Gastroesophageal sphincter (tissue), 4 donors: ENCODE measurements at regions not wholly inside any gene's neighbourhood (a gene's known extent, or its start where the extent isn't known, plus 50 kb on each side); places are given as distances from the start of the nearest gene placed in this dataset.

Source experiments
- ATAC-seq: fragments of 150-250 bp; one replicate; pipeline ENCODE4 v1.9.1; 2016; ENCODE audit warnings: mild to moderate bottlenecking, moderate library complexity
- H3K27ac ChIP-seq, 4 donors: fragments of 200-600 bp; sonication (generic) in 3 of 4; 1 replicate in 3 of 4; 2 replicates in 1 of 4; pipeline ENCODE4 v1.5.1; 2016 to 2019
- H3K27me3 ChIP-seq: fragments of 200-600 bp; sonication (generic); one replicate; pipeline ENCODE4 v1.5.1; 2019
- H3K36me3 ChIP-seq, 2 donors: fragments of 200-600 bp; sonication (generic); one replicate each; pipeline ENCODE4 v1.5.1; 2019; ENCODE audit warnings: control low read depth in 1 of 2
- H3K4me1 ChIP-seq, 3 donors: fragments of 200-600 bp; sonication (generic); 1 replicate in 2 of 3; 2 replicates in 1 of 3; pipeline ENCODE4 v1.5.1; 2016 to 2019; ENCODE audit warnings: control low read depth in 2 of 3
- H3K4me3 ChIP-seq, 2 donors: fragments of 200-600 bp; sonication (generic); one replicate each; pipeline ENCODE4 v1.5.1; 2019; ENCODE audit warnings: mild to moderate bottlenecking in 1 of 2, moderate library complexity in 1 of 2
- H3K9me3 ChIP-seq, 3 donors: fragments of 200-600 bp; sonication (generic); one replicate each; pipeline ENCODE4 v1.5.1; 2017 to 2019; ENCODE audit warnings: control low read depth in 2 of 3
- EP300 ChIP-seq: sonication (generic); formaldehyde crosslinking; IDR thresholded peaks from one replicate; pipeline ENCODE4 v1.6.1; 2017; ENCODE audit warnings: antibody characterized with exemption, mild to moderate bottlenecking
- POLR2A ChIP-seq, 2 donors: fragments of 450-650 bp; IDR thresholded peaks; one replicate each; pipeline ENCODE4 v1.6.1; 2017; ENCODE audit warnings: antibody characterized with exemption in 2 of 2, mild to moderate bottlenecking in 2 of 2, moderate library complexity in 1 of 2
- POLR2AphosphoS5 ChIP-seq: sonication (generic); formaldehyde crosslinking; IDR thresholded peaks from one replicate; pipeline ENCODE4 v1.6.1; 2017; ENCODE audit warnings: antibody characterized with exemption
- whole genome bisulfite sequencing, 2 donors: methylation state at CpG; one replicate each; pipeline ENCODE4 v1.1.5; 2018; ENCODE audit warnings: low coverage in 1 of 2; 5-methylcytosine and 5-hydroxymethylcytosine counted together
- TF ChIP-seq, protein P1 (sequence below), 4 experiments: fragments of 200-600 bp in 2 of 4; fragments of 450-650 bp in 2 of 4; sonication (generic) in 1 of 4; IDR thresholded peaks; one replicate each; pipeline ENCODE4 v1.5.1; 2017 to 2019; ENCODE audit warnings: antibody characterized with exemption in 4 of 4, mild to moderate bottlenecking in 2 of 4, moderate library complexity in 2 of 4

DNA sequence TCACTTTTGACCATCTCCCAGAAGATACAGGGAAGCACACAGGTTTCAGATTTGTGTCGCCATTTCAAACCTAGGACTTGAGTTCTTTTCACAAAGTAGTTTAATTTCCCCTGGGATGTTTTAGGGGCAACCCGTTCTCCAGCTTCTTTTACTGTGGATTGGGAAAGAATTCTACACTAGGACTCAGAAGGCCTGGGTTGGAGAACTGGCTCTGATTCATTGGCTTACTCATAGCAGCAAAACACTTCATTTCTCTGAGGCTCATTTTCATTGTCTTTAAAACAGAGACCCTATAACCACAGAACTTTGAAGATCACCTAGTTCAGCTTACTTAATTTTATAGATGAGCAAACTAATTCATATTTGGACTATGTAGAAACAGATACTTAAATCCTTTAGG lies 175.9 kb upstream of the SALL1 start:
- ATAC-seq = no peak
- H3K36me3 ChIP-seq = no peaks in the 10 kb centered on the region
- no peaks in the 10 kb centered on the region for H3K4me1 ChIP-seq
- 57 to 68% methylated on average over 2 of the region's 2 CpGs for WGBS, 2 donors
- H3K9me3 ChIP-seq = peaks cover 0 to 7% (median 0%) of the 10 kb centered on the region in 3 donors
- H3K27ac ChIP-seq = no peak overlapping the region
- no peak overlapping the region for H3K4me3 ChIP-seq
- TF ChIP-seq, protein P1, sequence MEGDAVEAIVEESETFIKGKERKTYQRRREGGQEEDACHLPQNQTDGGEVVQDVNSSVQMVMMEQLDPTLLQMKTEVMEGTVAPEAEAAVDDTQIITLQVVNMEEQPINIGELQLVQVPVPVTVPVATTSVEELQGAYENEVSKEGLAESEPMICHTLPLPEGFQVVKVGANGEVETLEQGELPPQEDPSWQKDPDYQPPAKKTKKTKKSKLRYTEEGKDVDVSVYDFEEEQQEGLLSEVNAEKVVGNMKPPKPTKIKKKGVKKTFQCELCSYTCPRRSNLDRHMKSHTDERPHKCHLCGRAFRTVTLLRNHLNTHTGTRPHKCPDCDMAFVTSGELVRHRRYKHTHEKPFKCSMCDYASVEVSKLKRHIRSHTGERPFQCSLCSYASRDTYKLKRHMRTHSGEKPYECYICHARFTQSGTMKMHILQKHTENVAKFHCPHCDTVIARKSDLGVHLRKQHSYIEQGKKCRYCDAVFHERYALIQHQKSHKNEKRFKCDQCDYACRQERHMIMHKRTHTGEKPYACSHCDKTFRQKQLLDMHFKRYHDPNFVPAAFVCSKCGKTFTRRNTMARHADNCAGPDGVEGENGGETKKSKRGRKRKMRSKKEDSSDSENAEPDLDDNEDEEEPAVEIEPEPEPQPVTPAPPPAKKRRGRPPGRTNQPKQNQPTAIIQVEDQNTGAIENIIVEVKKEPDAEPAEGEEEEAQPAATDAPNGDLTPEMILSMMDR (IDR thresholded peaks at IDR 0.05) = no peak
- TF ChIP-seq EP300 = no peak
- TF ChIP-seq POLR2AphosphoS5 = no peak
- no peak for TF ChIP-seq POLR2A (IDR thresholded peaks at IDR 0.05)
- no peaks in the 10 kb centered on the region for H3K27me3 ChIP-seq

DNA sequence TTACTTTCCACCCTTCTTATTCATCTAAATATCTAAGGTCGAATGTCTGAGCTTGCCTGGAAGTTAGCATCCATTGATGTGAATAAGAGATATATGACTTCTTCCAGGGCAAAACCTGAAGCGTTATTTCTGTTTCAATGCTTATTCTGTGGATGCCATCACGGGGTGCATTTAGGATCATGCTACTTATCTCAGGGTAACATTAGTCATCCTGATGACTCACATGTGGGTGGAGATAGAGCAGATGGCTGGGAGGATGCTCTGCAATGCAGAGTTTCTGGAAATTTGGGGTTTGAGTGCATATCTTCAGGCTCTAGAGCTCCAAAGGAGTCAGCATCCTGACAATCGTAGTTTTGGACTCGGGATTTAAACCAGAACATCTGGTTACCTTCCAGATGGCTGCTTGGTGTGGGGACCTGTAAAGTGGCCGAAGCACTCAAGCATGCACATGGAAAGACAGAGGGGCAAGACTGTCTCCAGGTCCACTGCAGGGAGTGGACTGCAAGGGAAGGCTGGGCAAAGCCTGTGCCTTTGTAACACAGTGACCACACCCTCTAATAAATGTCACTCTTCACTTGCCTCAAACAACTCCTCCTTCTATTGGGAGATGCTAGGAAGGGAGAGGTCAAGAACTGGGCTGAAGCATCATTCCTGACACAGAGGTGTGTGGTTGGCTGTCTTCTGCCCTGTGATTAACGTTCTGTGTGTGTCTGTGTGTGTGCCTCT lies 175.2 kb upstream of the SALL1 start:
- Histone ChIP-seq H3K4me1 (no peaks in the 10 kb centered on the region), H3K27me3 (no peaks in the 10 kb centered on the region), H3K36me3 (no peaks in the 10 kb centered on the region), H3K27ac (no peak overlapping the region), H3K9me3 (peaks cover 0 to 7% (median 0%) of the 10 kb centered on the region in 3 donors), H3K4me3 (no peak overlapping the region)
- 26 to 28% methylated on average over 4 to 5 of the region's 7 CpGs for WGBS, 2 donors
- TF ChIP-seq EP300 = no peak
- ATAC-seq = no peak

DNA sequence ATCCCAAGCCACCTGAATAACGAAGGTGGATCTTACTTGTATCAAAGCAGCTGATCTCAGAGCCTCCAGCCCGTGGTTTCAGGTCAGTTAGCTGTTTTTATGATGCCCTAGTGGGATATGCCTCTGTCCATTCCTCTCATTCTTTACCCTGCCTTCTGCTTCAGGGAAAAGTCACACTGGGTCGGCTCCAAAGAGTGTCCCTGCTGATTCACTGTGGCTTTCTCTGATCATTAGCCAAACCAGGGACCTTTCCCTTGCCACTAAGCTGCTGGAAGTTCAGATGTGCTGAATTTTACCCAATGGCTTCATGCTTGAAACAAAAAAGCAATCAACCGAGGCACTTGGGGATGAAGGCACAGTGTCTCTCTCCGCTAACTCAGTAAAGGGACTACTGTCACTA lies 170.2 kb upstream of the SALL1 start:
- TF ChIP-seq EP300 = no peak
- no peak for ATAC-seq
- H3K27me3 ChIP-seq = no peaks in the 10 kb centered on the region
- H3K4me3 ChIP-seq = no peak overlapping the region
- H3K9me3 ChIP-seq = no peaks in the 10 kb centered on the region
- H3K36me3 ChIP-seq = no peaks in the 10 kb centered on the region
- H3K27ac ChIP-seq = no peak overlapping the region
- H3K4me1 ChIP-seq = no peaks in the 10 kb centered on the region
- 61 to 82% methylated on average over 2 to 3 of the region's 5 CpGs for WGBS, 2 donors

DNA sequence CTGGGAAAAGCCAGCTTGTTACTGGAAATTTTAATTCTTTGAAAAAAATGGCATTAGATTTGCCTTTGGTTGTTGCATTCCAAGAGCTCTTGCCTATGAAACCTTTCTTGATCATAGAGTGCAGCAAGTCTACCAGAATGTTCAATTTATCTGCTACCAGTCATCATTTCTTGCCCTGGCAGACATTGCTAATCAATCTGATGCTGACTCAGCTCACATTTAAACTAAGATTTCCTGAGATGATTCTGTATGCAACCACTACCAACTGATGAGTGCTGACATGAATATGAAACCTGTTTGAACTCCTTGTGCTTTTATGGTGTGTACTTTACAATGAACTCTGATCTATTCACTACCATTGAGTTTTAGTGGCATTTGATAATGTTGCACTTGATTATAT lies 166.5 kb upstream of the SALL1 start:
- no peak overlapping the region for H3K27ac ChIP-seq
- no peak for ATAC-seq
- no peak overlapping the region for H3K4me3 ChIP-seq
- TF ChIP-seq, protein P1 (IDR thresholded peaks at IDR 0.05) = no peak
- TF ChIP-seq EP300 (no peak), POLR2A (IDR thresholded peaks at IDR 0.05) (no peak), POLR2AphosphoS5 (no peak)
- no peaks in the 10 kb centered on the region for H3K4me1 ChIP-seq
- peaks cover 0 to 6% (median 0%) of the 10 kb centered on the region in 3 donors for H3K9me3 ChIP-seq
- no peaks in the 10 kb centered on the region for H3K36me3 ChIP-seq
- no peaks in the 10 kb centered on the region for H3K27me3 ChIP-seq

DNA sequence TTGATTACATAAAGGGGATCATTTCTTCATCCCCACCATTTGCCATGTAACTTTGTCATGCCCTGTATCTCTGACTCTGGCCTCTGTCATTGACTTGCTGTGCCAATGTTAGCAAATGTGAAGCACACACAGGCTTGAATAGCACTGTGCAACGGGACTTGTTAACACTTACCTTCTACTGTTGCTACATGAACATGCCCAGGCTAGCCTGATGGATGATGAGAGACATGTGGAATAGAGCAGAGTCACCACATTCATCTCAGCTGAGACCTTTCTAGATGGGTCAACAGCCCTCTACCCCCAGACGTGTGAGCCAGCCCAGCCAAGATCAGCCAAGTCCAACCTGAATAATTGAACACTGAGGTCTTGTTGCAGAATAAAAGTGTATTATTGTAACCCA lies 162.1 kb upstream of the SALL1 start:
- ATAC-seq = no peak
- H3K4me3 ChIP-seq = no peak overlapping the region

More for the DNA sequence above, 162.1 kb upstream of the SALL1 start:
- H3K27ac ChIP-seq = no peak overlapping the region
- H3K4me1 ChIP-seq = no peaks in the 10 kb centered on the region
- H3K9me3 ChIP-seq = peaks cover 0 to 13% (median 0%) of the 10 kb centered on the region in 3 donors
- H3K27me3 ChIP-seq = no peaks in the 10 kb centered on the region
- 57 to 60% methylated on average over 2 of the region's 2 CpGs for WGBS, 2 donors
- TF ChIP-seq POLR2A (IDR thresholded peaks at IDR 0.05) = no peak
- TF ChIP-seq, protein P1 (IDR thresholded peaks at IDR 0.05) = no peak
- no peak for TF ChIP-seq POLR2AphosphoS5
- no peak for TF ChIP-seq EP300
- no peaks in the 10 kb centered on the region for H3K36me3 ChIP-seq
